DOHH2 (cell line): ENCODE measurements at regions not wholly inside any gene's neighbourhood (a gene's known extent, or its start where the extent isn't known, plus 50 kb on each side); places are given as distances from the start of the nearest gene placed in this dataset.

Experiments used
- CTCF ChIP-seq: fragments of 200-600 bp; sonication (generic); IDR thresholded peaks from one replicate; pipeline ENCODE4 v1.5.1; 2014; ENCODE audit warnings: antibody characterized with exemption, mild to moderate bottlenecking, low read depth, low read length; ENCODE audit not compliant: poor library complexity, severe bottlenecking
- EZH2phosphoT487 ChIP-seq: fragments of 200-600 bp; sonication (generic); IDR thresholded peaks from 2 replicates; pipeline ENCODE4 v1.6.1; 2017; ENCODE audit warnings: borderline replicate concordance, mild to moderate bottlenecking, antibody characterized with exemption, low read length, moderate library complexity, mixed read lengths

- TF ChIP-seq CTCF = no peak
- no peak for TF ChIP-seq EZH2phosphoT487
Observed at GRCh38 chr1:143625886-143626285, 345.9 kb downstream of the FAM72C start.
